Adrenal gland (tissue), 5 donors: ENCODE measurements at regions not wholly inside any gene's neighbourhood (a gene's known extent, or its start where the extent isn't known, plus 50 kb on each side); places are given as distances from the start of the nearest gene placed in this dataset.

Experiments used
- POLR2A ChIP-seq, 2 donors: fragments of 450-650 bp; IDR thresholded peaks; one replicate each; pipeline ENCODE4 v1.6.1; 2017; ENCODE audit warnings: antibody characterized with exemption in 2 of 2, mild to moderate bottlenecking in 2 of 2, moderate library complexity in 1 of 2
- TF ChIP-seq, protein P1 (sequence below), 6 experiments: fragments of 450-650 bp in 4 of 6; fragments of 200-600 bp in 2 of 6; sonication (generic) in 1 of 6; IDR thresholded peaks; 1 replicate in 5 of 6; 2 replicates in 1 of 6; pipeline versions ENCODE4 v1.5.1 to v1.8.0; 2016 to 2021; ENCODE audit warnings: antibody characterized with exemption in 6 of 6, mild to moderate bottlenecking in 2 of 6, moderate library complexity in 1 of 6
- donor health status: DM: no; HTN: no; CAD: no.

DNA sequence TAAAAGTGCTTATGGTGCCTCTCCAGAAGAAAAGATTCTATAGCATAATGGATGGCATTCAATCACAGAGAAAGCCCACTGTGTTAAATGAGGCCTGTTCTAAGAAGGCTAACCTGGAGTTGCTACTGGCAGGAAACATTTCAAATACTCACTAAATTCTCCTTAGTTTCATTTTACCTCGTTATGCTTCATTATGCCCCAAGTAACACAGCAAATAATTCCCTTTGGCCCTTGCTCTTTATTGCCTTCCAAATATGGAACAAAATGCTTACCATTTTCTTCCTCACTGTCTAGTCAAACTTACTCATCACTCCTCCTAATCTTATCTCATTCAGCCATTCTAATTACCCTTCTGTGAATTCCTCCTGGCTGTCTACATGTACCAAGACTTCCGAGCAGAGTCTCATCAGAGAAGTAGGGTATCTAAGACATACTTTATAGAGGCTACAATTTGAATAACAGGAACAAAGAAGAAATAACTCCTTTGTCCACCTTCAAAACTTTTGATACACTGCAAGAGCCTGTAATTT, 292.1 kb upstream of the CLEC14A start:
- TF ChIP-seq, protein P1, sequence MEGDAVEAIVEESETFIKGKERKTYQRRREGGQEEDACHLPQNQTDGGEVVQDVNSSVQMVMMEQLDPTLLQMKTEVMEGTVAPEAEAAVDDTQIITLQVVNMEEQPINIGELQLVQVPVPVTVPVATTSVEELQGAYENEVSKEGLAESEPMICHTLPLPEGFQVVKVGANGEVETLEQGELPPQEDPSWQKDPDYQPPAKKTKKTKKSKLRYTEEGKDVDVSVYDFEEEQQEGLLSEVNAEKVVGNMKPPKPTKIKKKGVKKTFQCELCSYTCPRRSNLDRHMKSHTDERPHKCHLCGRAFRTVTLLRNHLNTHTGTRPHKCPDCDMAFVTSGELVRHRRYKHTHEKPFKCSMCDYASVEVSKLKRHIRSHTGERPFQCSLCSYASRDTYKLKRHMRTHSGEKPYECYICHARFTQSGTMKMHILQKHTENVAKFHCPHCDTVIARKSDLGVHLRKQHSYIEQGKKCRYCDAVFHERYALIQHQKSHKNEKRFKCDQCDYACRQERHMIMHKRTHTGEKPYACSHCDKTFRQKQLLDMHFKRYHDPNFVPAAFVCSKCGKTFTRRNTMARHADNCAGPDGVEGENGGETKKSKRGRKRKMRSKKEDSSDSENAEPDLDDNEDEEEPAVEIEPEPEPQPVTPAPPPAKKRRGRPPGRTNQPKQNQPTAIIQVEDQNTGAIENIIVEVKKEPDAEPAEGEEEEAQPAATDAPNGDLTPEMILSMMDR (IDR thresholded peaks at IDR 0.05): no peak
- TF ChIP-seq POLR2A (IDR thresholded peaks at IDR 0.05): no peak
